Bone marrow (tissue), 2 donors: ENCODE measurements at regions not wholly inside any gene's neighbourhood (a gene's known extent, or its start where the extent isn't known, plus 50 kb on each side); places are given as distances from the start of the nearest gene placed in this dataset.

Source experiments
- DNase-seq, 2 donors: peaks; one replicate each; lab custom pipeline; 2025; lab: John Stamatoyannopoulos, UW

GRCh38 chr2:160963957-160964356 lies 196.3 kb upstream of the TANK start:
- DNase-seq: no peak

- DNase-seq: no peak
Observed at GRCh38 chr2:160967523-160967922, 192.7 kb upstream of the TANK start.

- no peak for DNase-seq
Observed at GRCh38 chr2:160968183-160968582, 192.0 kb upstream of the TANK start.

- DNase-seq: no peak
Observed at GRCh38 chr2:160970052-160970965, 189.9 kb upstream of the TANK start.

GRCh38 chr2:160973991-160974390 lies 186.2 kb upstream of the TANK start:
- no peak for DNase-seq

- no peak for DNase-seq
Observed at GRCh38 chr2:160974803-160975202, 185.4 kb upstream of the TANK start.

GRCh38 chr2:160976797-160977196 lies 183.4 kb upstream of the TANK start:
- no peak for DNase-seq

- DNase-seq: no peak
Observed at GRCh38 chr2:160977376-160977775, 182.9 kb upstream of the TANK start.

- DNase-seq: no peak
Observed at GRCh38 chr2:160977854-160978253, 182.4 kb upstream of the TANK start.

GRCh38 chr2:160984426-160985077 lies 175.7 kb upstream of the TANK start:
- DNase-seq: no peak

GRCh38 chr2:160989778-160990177 lies 170.4 kb upstream of the TANK start:
- DNase-seq: no peak

- no peak for DNase-seq
Observed at GRCh38 chr2:160993654-160994061, 166.6 kb upstream of the TANK start.

GRCh38 chr2:160994141-160995002 lies 165.9 kb upstream of the TANK start:
- peak in 1 of 2 donors; percentile 44 for DNase-seq

- no peak for DNase-seq
Observed at GRCh38 chr2:160996584-160996983, 163.6 kb upstream of the TANK start.

GRCh38 chr2:161004379-161004778 lies 155.8 kb upstream of the TANK start:
- DNase-seq: no peak

- DNase-seq: no peak
Observed at GRCh38 chr2:161005170-161005569, 155.1 kb upstream of the TANK start.

- DNase-seq: no peak
Observed at GRCh38 chr2:161008311-161008710, 151.9 kb upstream of the TANK start.

GRCh38 chr2:161010503-161011015 lies 149.7 kb upstream of the TANK start:
- DNase-seq: no peak

GRCh38 chr2:161017780-161018470 lies 142.3 kb upstream of the TANK start:
- DNase-seq: no peak

GRCh38 chr2:161019311-161019710 lies 140.9 kb upstream of the TANK start:
- no peak for DNase-seq

- no peak for DNase-seq
Observed at GRCh38 chr2:161020437-161020836, 139.8 kb upstream of the TANK start.

GRCh38 chr2:161028581-161028980 lies 131.6 kb upstream of the TANK start:
- no peak for DNase-seq
